ENCODE measurements at regions not wholly inside any gene's neighbourhood (a gene's known extent, or its start where the extent isn't known, plus 50 kb on each side); places are given as distances from the start of the nearest gene placed in this dataset.

DNA sequence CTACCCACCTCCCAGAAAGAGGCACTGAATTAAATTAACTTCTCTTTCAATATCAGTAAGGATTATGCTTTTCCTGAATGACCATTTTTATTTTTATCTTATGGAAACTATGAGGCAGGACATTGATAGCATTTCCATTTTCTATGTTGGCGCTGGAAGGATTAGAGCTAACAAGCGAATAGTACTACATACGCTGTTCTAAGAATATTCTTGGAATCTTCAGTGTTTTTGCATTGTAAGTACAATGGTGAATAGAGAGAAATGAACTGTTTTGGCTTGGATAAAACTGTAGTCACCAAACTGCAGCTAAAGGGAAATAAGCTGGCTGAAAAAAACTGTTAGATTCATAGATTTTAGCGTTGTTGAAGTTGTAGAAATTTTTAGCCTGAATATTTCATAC is 779.0 kb upstream of the ADGRL4 start:
- Histone ChIP-seq H3K27me3 (no peaks in the 10 kb centered on the region), H3K9me3 (no peaks in the 10 kb centered on the region), H3K36me3 (no peaks in the 10 kb centered on the region), H3K4me1 (no peaks in the 10 kb centered on the region), H3K4me3 (no peak overlapping the region), H3K27ac (no peak overlapping the region)
- TF ChIP-seq, protein P1, sequence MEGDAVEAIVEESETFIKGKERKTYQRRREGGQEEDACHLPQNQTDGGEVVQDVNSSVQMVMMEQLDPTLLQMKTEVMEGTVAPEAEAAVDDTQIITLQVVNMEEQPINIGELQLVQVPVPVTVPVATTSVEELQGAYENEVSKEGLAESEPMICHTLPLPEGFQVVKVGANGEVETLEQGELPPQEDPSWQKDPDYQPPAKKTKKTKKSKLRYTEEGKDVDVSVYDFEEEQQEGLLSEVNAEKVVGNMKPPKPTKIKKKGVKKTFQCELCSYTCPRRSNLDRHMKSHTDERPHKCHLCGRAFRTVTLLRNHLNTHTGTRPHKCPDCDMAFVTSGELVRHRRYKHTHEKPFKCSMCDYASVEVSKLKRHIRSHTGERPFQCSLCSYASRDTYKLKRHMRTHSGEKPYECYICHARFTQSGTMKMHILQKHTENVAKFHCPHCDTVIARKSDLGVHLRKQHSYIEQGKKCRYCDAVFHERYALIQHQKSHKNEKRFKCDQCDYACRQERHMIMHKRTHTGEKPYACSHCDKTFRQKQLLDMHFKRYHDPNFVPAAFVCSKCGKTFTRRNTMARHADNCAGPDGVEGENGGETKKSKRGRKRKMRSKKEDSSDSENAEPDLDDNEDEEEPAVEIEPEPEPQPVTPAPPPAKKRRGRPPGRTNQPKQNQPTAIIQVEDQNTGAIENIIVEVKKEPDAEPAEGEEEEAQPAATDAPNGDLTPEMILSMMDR (IDR thresholded peaks at IDR 0.05) = no peak
- WGBS, 2 donors = 42 to 59% methylated on average over 4 of the region's 4 CpGs
- DNase-seq (no peak), ATAC-seq (no peak)
- intact Hi-C loops (cut with DNase I) = no loop called here

DNA sequence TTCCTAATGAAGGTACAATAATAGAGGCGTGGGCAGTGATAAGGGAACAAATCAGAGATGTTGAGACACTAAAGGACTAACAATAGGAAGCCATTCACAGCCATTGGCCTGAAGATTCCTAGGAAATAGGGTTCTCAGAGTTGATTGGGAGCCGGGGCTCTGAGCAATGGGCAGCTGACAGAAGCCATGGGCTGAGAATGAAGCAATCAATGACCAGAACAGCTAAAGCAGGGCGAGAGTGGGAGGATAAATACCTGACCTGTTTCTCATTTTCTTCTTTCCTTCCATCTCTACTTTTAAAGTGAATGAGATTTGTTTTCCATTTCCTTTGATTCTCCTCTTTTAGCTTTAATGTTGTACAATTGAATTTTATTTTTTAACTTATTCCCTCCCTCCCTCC is 774.7 kb upstream of the ADGRL4 start:
- no peaks in the 10 kb centered on the region for H3K36me3 ChIP-seq
- DNase-seq (no peak), ATAC-seq (no peak)
- intact Hi-C loops (cut with DNase I) = no loop called here
- H3K9me3 ChIP-seq = no peaks in the 10 kb centered on the region
- H3K27ac ChIP-seq = no peak overlapping the region
- 87 to 88% methylated on average over 3 of the region's 3 CpGs for WGBS, 2 donors
- H3K4me3 ChIP-seq = no peak overlapping the region
- TF ChIP-seq, protein P1 (IDR thresholded peaks at IDR 0.05) = no peak
- H3K27me3 ChIP-seq = no peaks in the 10 kb centered on the region
- H3K4me1 ChIP-seq = no peaks in the 10 kb centered on the region

DNA sequence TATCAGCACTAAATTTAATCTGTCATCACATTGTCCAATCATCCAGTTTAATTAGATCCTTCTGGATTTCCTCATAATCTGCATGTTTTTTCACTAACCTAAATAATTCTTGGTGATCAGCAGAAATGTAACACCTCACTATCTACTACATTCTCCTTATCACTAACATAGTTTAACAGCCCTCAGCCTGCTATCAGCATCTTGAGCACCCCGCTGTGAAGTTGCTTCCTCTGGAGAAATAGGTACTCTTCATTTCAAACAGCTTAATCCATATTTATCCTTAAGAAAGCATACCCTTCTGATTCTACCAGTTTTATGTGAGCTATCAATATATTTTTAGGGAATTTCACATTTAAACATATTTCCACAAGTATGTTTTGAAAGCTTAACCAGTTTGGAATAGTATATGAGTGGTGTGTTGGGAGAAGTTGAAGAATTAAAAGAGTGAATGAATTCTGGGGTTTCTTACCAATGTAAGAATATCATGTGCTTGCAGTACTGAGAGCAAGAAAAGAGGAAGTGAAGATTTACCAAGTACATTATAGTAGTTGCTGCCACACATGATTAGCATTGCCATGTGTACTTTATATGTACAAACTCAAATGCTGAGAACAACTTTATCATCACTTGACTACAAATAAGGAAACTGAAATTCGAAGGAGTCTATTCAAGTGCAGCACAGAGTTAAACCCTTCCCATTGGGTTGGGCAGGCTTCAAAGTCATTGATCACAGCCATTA is 771.1 kb upstream of the ADGRL4 start:
- ATAC-seq = no peak
- TF ChIP-seq, protein P1 (IDR thresholded peaks at IDR 0.05) = no peak
- Histone ChIP-seq H3K27me3 (no peaks in the 10 kb centered on the region), H3K9me3 (no peaks in the 10 kb centered on the region), H3K4me3 (no peak overlapping the region), H3K36me3 (no peaks in the 10 kb centered on the region), H3K27ac (no peak overlapping the region), H3K4me1 (no peaks in the 10 kb centered on the region)
- intact Hi-C loops (cut with DNase I) = no loop called here
- DNase-seq = no peak
- WGBS, 2 donors = 47 to 54% methylated on average over 2 of the region's 2 CpGs

DNA sequence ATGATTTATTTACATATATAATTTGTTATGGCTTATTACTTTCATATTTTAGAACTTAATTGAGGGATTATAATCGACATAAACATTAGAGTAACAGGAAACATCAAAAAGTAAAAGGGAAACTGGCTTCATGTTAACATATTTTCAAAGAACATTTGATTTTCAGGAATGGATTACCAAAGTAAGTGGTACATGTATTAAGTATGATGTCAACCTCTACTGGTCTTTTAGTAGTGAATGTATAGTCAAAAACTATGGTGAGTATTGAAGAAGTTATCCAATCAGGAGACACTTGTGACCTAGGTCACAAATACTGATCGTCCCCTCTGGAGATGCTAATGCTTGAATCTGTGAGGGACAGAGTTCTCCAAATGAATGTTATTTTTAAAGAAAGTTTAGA is 768.9 kb upstream of the ADGRL4 start:
- H3K27me3 ChIP-seq = no peaks in the 10 kb centered on the region
- WGBS, 2 donors = 80 to 87% methylated on average over 2 of the region's 2 CpGs
- TF ChIP-seq, protein P1 (IDR thresholded peaks at IDR 0.05) = no peak
- ATAC-seq = no peak
- DNase-seq = no peak
- H3K4me3 ChIP-seq = no peak overlapping the region
- intact Hi-C loops (cut with DNase I) = no loop called here
- no peak overlapping the region for H3K27ac ChIP-seq
- no peaks in the 10 kb centered on the region for H3K36me3 ChIP-seq
- no peaks in the 10 kb centered on the region for H3K4me1 ChIP-seq
- H3K9me3 ChIP-seq = no peaks in the 10 kb centered on the region
